IPS-18a (cell line): ENCODE measurements at regions not wholly inside any gene's neighbourhood (a gene's known extent, or its start where the extent isn't known, plus 50 kb on each side); places are given as distances from the start of the nearest gene placed in this dataset.
"Not testable (repeated sequence)": the region's sequence is repeated elsewhere in the genome, so short reads cannot be mapped to it uniquely, and the experiment has no call there.

Experiments used
- H3K27ac ChIP-seq: one replicate; pipeline ENCODE4 v1.5.1; 2013; ENCODE audit warnings: low read length
- H3K27me3 ChIP-seq: one replicate; pipeline ENCODE4 v1.6.1; 2013; ENCODE audit warnings: mild to moderate bottlenecking, low read length; ENCODE audit not compliant: control insufficient read depth, insufficient read depth
- H3K36me3 ChIP-seq: one replicate; pipeline ENCODE4 v1.6.1; 2013; ENCODE audit warnings: low read depth, low read length; ENCODE audit not compliant: control insufficient read depth
- H3K4me1 ChIP-seq: one replicate; pipeline ENCODE4 v1.6.1; 2013; ENCODE audit warnings: low read depth, low read length; ENCODE audit not compliant: control insufficient read depth
- H3K4me3 ChIP-seq: one replicate; pipeline ENCODE4 v1.5.1; 2013; ENCODE audit warnings: low read length
- H3K9ac ChIP-seq: one replicate; pipeline ENCODE4 v1.6.1; 2013; ENCODE audit warnings: mild to moderate bottlenecking, low read length, moderate library complexity
- H3K9me3 ChIP-seq: one replicate; pipeline ENCODE4 v1.6.1; 2013; ENCODE audit warnings: low read depth, low read length; ENCODE audit not compliant: control insufficient read depth

DNA sequence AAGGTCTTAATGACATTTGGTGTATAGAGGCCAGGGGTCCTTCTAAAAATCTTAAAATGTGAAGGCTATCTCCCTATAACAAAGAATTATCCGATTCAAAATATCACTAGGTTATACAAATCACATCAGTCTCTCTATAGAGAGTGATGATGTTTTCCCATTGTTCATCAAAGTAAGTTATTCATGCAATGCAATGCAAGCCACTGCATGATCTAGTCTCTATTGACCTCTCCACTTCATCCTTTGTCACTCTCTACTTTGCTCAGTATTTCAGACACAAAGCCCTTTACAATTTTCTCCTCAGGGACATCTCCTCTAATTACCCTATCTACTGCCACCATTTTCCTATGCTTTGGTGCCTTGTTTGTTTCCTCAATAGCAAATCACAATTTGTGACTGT is 628.0 kb downstream of the HTR1B start:
- no peak overlapping the region for H3K9ac ChIP-seq
- H3K27ac ChIP-seq = no peak overlapping the region
- no peaks in the 10 kb centered on the region for H3K27me3 ChIP-seq
- H3K4me1 ChIP-seq = no peaks in the 10 kb centered on the region
- no peaks in the 10 kb centered on the region for H3K9me3 ChIP-seq
- H3K36me3 ChIP-seq = no peaks in the 10 kb centered on the region
- H3K4me3 ChIP-seq = no peak overlapping the region

GRCh38 chr6:76834399-76834798 is 628.9 kb downstream of the HTR1B start:
- Histone ChIP-seq H3K36me3 (no peaks in the 10 kb centered on the region), H3K9ac (no peak overlapping the region), H3K27me3 (no peaks in the 10 kb centered on the region), H3K4me3 (no peak overlapping the region), H3K4me1 (no peaks in the 10 kb centered on the region), H3K9me3 (no peaks in the 10 kb centered on the region), H3K27ac (no peak overlapping the region)

DNA sequence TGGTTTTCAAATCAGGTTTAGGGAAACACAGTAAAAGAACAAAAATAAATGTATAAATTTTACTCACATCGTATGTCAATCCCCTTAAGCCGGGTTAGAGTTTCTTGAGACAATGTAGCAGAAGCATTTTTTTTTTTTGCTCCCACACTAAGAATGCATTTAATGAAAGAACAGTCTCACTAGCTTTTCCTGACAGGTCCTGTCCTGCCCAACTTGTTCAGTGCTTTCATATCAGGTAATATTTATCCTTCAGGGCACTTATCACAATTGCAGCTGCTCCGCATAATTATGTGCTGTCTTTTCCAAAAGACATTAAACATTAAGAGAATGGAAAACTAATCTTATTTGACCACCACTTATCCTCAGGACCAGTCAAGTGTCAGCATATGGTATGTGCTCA is 632.0 kb downstream of the HTR1B start:
- Histone ChIP-seq H3K4me1 (no peaks in the 10 kb centered on the region), H3K27ac (no peak overlapping the region), H3K27me3 (no peaks in the 10 kb centered on the region), H3K9me3 (no peaks in the 10 kb centered on the region), H3K36me3 (no peaks in the 10 kb centered on the region), H3K4me3 (no peak overlapping the region), H3K9ac (no peak overlapping the region)

DNA sequence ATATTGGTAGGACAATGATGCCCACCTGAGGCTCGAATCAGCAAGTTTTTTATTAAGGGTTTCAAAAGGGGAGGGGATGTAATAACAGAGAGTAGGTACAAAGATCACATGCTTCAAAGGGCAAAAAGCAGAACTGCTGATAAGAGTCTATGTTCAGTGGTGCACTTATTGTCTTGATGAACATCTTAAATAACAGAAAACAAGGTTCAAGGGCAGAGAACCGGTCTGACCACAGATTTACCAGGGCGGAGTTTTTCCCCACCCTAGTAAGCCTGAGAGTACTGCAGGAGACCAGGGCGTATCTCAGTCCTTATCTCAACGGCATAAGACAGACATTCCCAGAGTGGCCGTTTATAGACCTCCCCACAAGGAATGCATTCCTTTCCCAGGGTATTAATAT is 639.7 kb downstream of the HTR1B start:
- not testable (repeated sequence) for H3K27ac ChIP-seq, H3K9me3 ChIP-seq, H3K4me1 ChIP-seq, H3K36me3 ChIP-seq, H3K27me3 ChIP-seq, H3K4me3 ChIP-seq, H3K9ac ChIP-seq

GRCh38 chr6:76818451-76818850 is 644.8 kb downstream of the HTR1B start:
- H3K27me3 ChIP-seq = no peaks in the 10 kb centered on the region
- H3K4me1 ChIP-seq = no peaks in the 10 kb centered on the region
- no peaks in the 10 kb centered on the region for H3K36me3 ChIP-seq
- H3K27ac ChIP-seq = no peak overlapping the region
- H3K4me3 ChIP-seq = no peak overlapping the region
- no peak overlapping the region for H3K9ac ChIP-seq
- no peaks in the 10 kb centered on the region for H3K9me3 ChIP-seq

- no peak overlapping the region for H3K27ac ChIP-seq
Observed at GRCh38 chr6:76817429-76817828, 645.9 kb downstream of the HTR1B start.

GRCh38 chr6:76814496-76815458 is 648.5 kb downstream of the HTR1B start:
- Histone ChIP-seq H3K9ac (no peak overlapping the region), H3K27ac (no peak overlapping the region), H3K9me3 (no peaks in the 10 kb centered on the region), H3K4me3 (no peak overlapping the region), H3K4me1 (no peaks in the 10 kb centered on the region), H3K36me3 (no peaks in the 10 kb centered on the region), H3K27me3 (no peaks in the 10 kb centered on the region)

More at GRCh38 chr6:76817429-76817828, 645.9 kb downstream of the HTR1B start:
- Histone ChIP-seq H3K36me3 (no peaks in the 10 kb centered on the region), H3K27me3 (no peaks in the 10 kb centered on the region), H3K9ac (no peak overlapping the region), H3K4me3 (no peak overlapping the region), H3K4me1 (no peaks in the 10 kb centered on the region), H3K9me3 (no peaks in the 10 kb centered on the region)

GRCh38 chr6:76810286-76810685 is 653.0 kb downstream of the HTR1B start:
- Histone ChIP-seq H3K27me3 (no peaks in the 10 kb centered on the region), H3K4me1 (no peaks in the 10 kb centered on the region), H3K36me3 (no peaks in the 10 kb centered on the region), H3K4me3 (no peak overlapping the region), H3K9ac (no peak overlapping the region), H3K9me3 (no peaks in the 10 kb centered on the region), H3K27ac (no peak overlapping the region)

- Histone ChIP-seq H3K9ac (no peak overlapping the region), H3K4me3 (no peak overlapping the region), H3K27ac (no peak overlapping the region), H3K9me3 (no peaks in the 10 kb centered on the region), H3K36me3 (no peaks in the 10 kb centered on the region), H3K27me3 (no peaks in the 10 kb centered on the region), H3K4me1 (no peaks in the 10 kb centered on the region)
Observed at GRCh38 chr6:76803038-76803580, 660.2 kb downstream of the HTR1B start.

- no peaks in the 10 kb centered on the region for H3K36me3 ChIP-seq
- no peaks in the 10 kb centered on the region for H3K27me3 ChIP-seq
- H3K9ac ChIP-seq = no peak overlapping the region
- H3K4me1 ChIP-seq = peaks cover 3% of the 10 kb centered on the region
- H3K9me3 ChIP-seq = no peaks in the 10 kb centered on the region
- no peak overlapping the region for H3K27ac ChIP-seq
- H3K4me3 ChIP-seq = no peak overlapping the region
Observed at GRCh38 chr6:76792394-76792793, 670.9 kb downstream of the HTR1B start.

- Histone ChIP-seq H3K27ac (no peak overlapping the region), H3K4me3 (no peak overlapping the region), H3K36me3 (no peaks in the 10 kb centered on the region), H3K4me1 (no peaks in the 10 kb centered on the region), H3K9me3 (no peaks in the 10 kb centered on the region), H3K9ac (no peak overlapping the region), H3K27me3 (no peaks in the 10 kb centered on the region)
Observed at GRCh38 chr6:76790881-76791280, 672.4 kb downstream of the HTR1B start.
